DOHH2 (cell line): ENCODE measurements at regions not wholly inside any gene's neighbourhood (a gene's known extent, or its start where the extent isn't known, plus 50 kb on each side); places are given as distances from the start of the nearest gene placed in this dataset.
A peak's percentile ranks its signal among the peaks of the same experiment; 100 is the strongest.

Experiments used
- H3F3A ChIP-seq: fragments of 200-600 bp; sonication (generic), shearing (Covaris generic); 2 replicates; pipeline ENCODE4 v1.6.0; 2016; ENCODE audit warnings: antibody characterized with exemption, mild to moderate bottlenecking; ENCODE audit not compliant: control insufficient read depth, insufficient read depth
- H3K27ac ChIP-seq: fragments of 200-600 bp; sonication (generic); 2 replicates; pipeline ENCODE4 v1.5.1; 2014; ENCODE audit warnings: low read depth, mild to moderate bottlenecking, low read length, moderate library complexity
- H3K27me3 ChIP-seq: fragments of 200-600 bp; sonication (generic); 2 replicates; pipeline ENCODE4 v1.6.1; 2014; ENCODE audit warnings: mild to moderate bottlenecking, low read length, mixed read lengths; ENCODE audit not compliant: control insufficient read depth
- H3K36me3 ChIP-seq: fragments of 200-600 bp; sonication (generic); 2 replicates; pipeline ENCODE4 v1.6.1; 2014; ENCODE audit warnings: mild to moderate bottlenecking, low read length, moderate library complexity, mixed read lengths; ENCODE audit not compliant: control insufficient read depth
- H3K4me1 ChIP-seq: fragments of 200-600 bp; sonication (generic); 2 replicates; pipeline ENCODE4 v1.6.1; 2014; ENCODE audit warnings: mild to moderate bottlenecking, low read length, mixed read lengths; ENCODE audit not compliant: control insufficient read depth
- H3K4me2 ChIP-seq: fragments of 200-600 bp; sonication (generic); 2 replicates; pipeline ENCODE4 v1.6.0; 2014; ENCODE audit warnings: mild to moderate bottlenecking, low read length, moderate library complexity
- H3K4me3 ChIP-seq: fragments of 200-600 bp; sonication (generic); 2 replicates; pipeline ENCODE4 v1.5.1; 2014; ENCODE audit warnings: mild to moderate bottlenecking, low read length, mixed read lengths
- H3K79me2 ChIP-seq: fragments of 200-600 bp; sonication (generic); 2 replicates; pipeline ENCODE4 v1.6.1; 2014; ENCODE audit warnings: mild to moderate bottlenecking, low read length, mixed read lengths; ENCODE audit not compliant: control insufficient read depth
- H3K9me2 ChIP-seq: fragments of 200-600 bp; sonication (generic); replicated peaks from 2 replicates; pipeline ENCODE4 v1.6.1; 2014; ENCODE audit warnings: mild to moderate bottlenecking, low read length, mixed read lengths; ENCODE audit not compliant: control insufficient read depth
- H3K9me3 ChIP-seq: fragments of 200-600 bp; sonication (generic); 2 replicates; pipeline ENCODE4 v1.6.1; 2014; ENCODE audit warnings: antibody characterized with exemption, low read length, mixed read lengths; ENCODE audit not compliant: control insufficient read depth, insufficient read depth
- H4K20me1 ChIP-seq: fragments of 200-600 bp; sonication (generic); 2 replicates; pipeline ENCODE4 v1.6.0; 2014; ENCODE audit warnings: low read depth, mild to moderate bottlenecking, antibody characterized with exemption, low read length, moderate library complexity; ENCODE audit not compliant: control insufficient read depth, insufficient read depth
- CTCF ChIP-seq: fragments of 200-600 bp; sonication (generic); IDR thresholded peaks from one replicate; pipeline ENCODE4 v1.5.1; 2014; ENCODE audit warnings: antibody characterized with exemption, mild to moderate bottlenecking, low read depth, low read length; ENCODE audit not compliant: poor library complexity, severe bottlenecking
- EZH2phosphoT487 ChIP-seq: fragments of 200-600 bp; sonication (generic); IDR thresholded peaks from 2 replicates; pipeline ENCODE4 v1.6.1; 2017; ENCODE audit warnings: borderline replicate concordance, mild to moderate bottlenecking, antibody characterized with exemption, low read length, moderate library complexity, mixed read lengths

GRCh38 chr1:173122958-173123852, 72.5 kb upstream of the TNFSF18 start:
- Histone ChIP-seq H3K4me1 (peaks cover 23% of the 10 kb centered on the region), H4K20me1 (no peaks in the 10 kb centered on the region), H3K4me3 (peak overlapping the region; percentile 16; the same call in 1 of the 2 replicates), H3K36me3 (no peaks in the 10 kb centered on the region), H3K27me3 (no peaks in the 10 kb centered on the region), H3K9me2 (no peaks in the 10 kb centered on the region), H3K79me2 (no peaks in the 10 kb centered on the region), H3K4me2 (peak overlapping the region; percentile 39), H3K27ac (no peak overlapping the region), H3K9me3 (no peaks in the 10 kb centered on the region), H3F3A (no peaks in the 10 kb centered on the region)
- TF ChIP-seq CTCF = no peak

- H3K27ac ChIP-seq = no peak overlapping the region
- H3K4me2 ChIP-seq = peak overlapping the region; percentile 39
- peak overlapping the region; percentile 16; the same call in 1 of the 2 replicates for H3K4me3 ChIP-seq
- no peaks in the 10 kb centered on the region for H3K27me3 ChIP-seq
- H3K79me2 ChIP-seq = no peaks in the 10 kb centered on the region
- H3K36me3 ChIP-seq = no peaks in the 10 kb centered on the region
- H3K4me1 ChIP-seq = peaks cover 31% of the 10 kb centered on the region
- H3F3A ChIP-seq = no peaks in the 10 kb centered on the region
- no peaks in the 10 kb centered on the region for H3K9me2 ChIP-seq
- H3K9me3 ChIP-seq = no peaks in the 10 kb centered on the region
- no peak for TF ChIP-seq CTCF
- H4K20me1 ChIP-seq = no peaks in the 10 kb centered on the region
These were observed 71.7 kb upstream of the TNFSF18 start for GRCh38 chr1:173122344-173122935.

- Histone ChIP-seq H3K4me3 (no peak overlapping the region), H3F3A (no peaks in the 10 kb centered on the region), H3K4me2 (no peak overlapping the region), H4K20me1 (no peaks in the 10 kb centered on the region), H3K9me3 (peaks cover under 1% of the 10 kb centered on the region; the same call in 1 of the 2 replicates), H3K4me1 (peaks cover 46% of the 10 kb centered on the region), H3K27ac (no peak overlapping the region), H3K36me3 (peaks cover 1% of the 10 kb centered on the region; the same call in 1 of the 2 replicates), H3K9me2 (no peaks in the 10 kb centered on the region), H3K79me2 (no peaks in the 10 kb centered on the region), H3K27me3 (no peaks in the 10 kb centered on the region)
- TF ChIP-seq EZH2phosphoT487 = no peak
- no peak for TF ChIP-seq CTCF
These were observed 67.7 kb upstream of the TNFSF18 start for GRCh38 chr1:173118404-173118803.
